ENCODE measurements at regions not wholly inside any gene's neighbourhood (a gene's known extent, or its start where the extent isn't known, plus 50 kb on each side); places are given as distances from the start of the nearest gene placed in this dataset.

- Histone ChIP-seq H3K36me3 (ENCODE audit: control insufficient read depth, insufficient read depth, low read length) (no peaks in the 10 kb centered on the region), H3K27me3 (replicated peaks; ENCODE audit: control insufficient read depth, insufficient read depth, low read length) (no peaks in the 10 kb centered on the region), H3K4me1 (no peaks in the 10 kb centered on the region), H3K9me3 (no peaks in the 10 kb centered on the region), H3K4me3 (ENCODE audit: low read depth, low read length) (no peak overlapping the region)
- no peak for DNase-seq
- BruUV-seq (replicated peaks): no TSS peak
- H3K36me3 Mint-ChIP-seq (ENCODE audit: insufficient read depth, unreplicated experiment): no peaks in the 10 kb centered on the region
- no peak for TF ChIP-seq CTCF (IDR thresholded peaks at IDR 0.05; ENCODE audit: insufficient read depth in 1 of 2, low read depth in 1 of 2, low read length in 1 of 2, severe bottlenecking in 1 of 2, unreplicated experiment in 1 of 2)
- intact Hi-C loops (cut with micrococcal nuclease; ENCODE audit: unreplicated experiment): no loop called here
- H3K4me3 Mint-ChIP-seq (ENCODE audit: unreplicated experiment): no peak overlapping the region
- no peaks in the 10 kb centered on the region for H3K9me3 Mint-ChIP-seq (ENCODE audit: unreplicated experiment)
- CTCF ChIA-PET: no interaction called here
- H3K27me3 Mint-ChIP-seq (ENCODE audit: insufficient read depth, unreplicated experiment): no peaks in the 10 kb centered on the region
- POLR2A ChIA-PET: no interaction called here
- H3K27ac Mint-ChIP-seq (ENCODE audit: unreplicated experiment): no peak overlapping the region
- H3K4me1 Mint-ChIP-seq (ENCODE audit: low read depth, unreplicated experiment): no peaks in the 10 kb centered on the region
Measured at GRCh38 chr2:103002954-103003353, 241.1 kb downstream of the TMEM182 start.

- no peaks in the 10 kb centered on the region for H3K9me3 Mint-ChIP-seq (ENCODE audit: unreplicated experiment)
- intact Hi-C loops (cut with micrococcal nuclease; ENCODE audit: unreplicated experiment): no loop called here
- no peak overlapping the region for H3K4me3 ChIP-seq (ENCODE audit: low read depth, low read length)
- H3K36me3 ChIP-seq (ENCODE audit: control insufficient read depth, insufficient read depth, low read length): no peaks in the 10 kb centered on the region
- DNase-seq: no peak
- TF ChIP-seq CTCF (IDR thresholded peaks at IDR 0.05; ENCODE audit: insufficient read depth in 1 of 2, low read depth in 1 of 2, low read length in 1 of 2, severe bottlenecking in 1 of 2, unreplicated experiment in 1 of 2): no peak
- CTCF ChIA-PET: no interaction called here
- H3K27me3 Mint-ChIP-seq (ENCODE audit: insufficient read depth, unreplicated experiment): no peaks in the 10 kb centered on the region
- no peaks in the 10 kb centered on the region for H3K27me3 ChIP-seq (replicated peaks; ENCODE audit: control insufficient read depth, insufficient read depth, low read length)
- no peak overlapping the region for H3K4me3 Mint-ChIP-seq (ENCODE audit: unreplicated experiment)
- BruUV-seq (replicated peaks): no TSS peak
- no peak overlapping the region for H3K27ac Mint-ChIP-seq (ENCODE audit: unreplicated experiment)
- no peaks in the 10 kb centered on the region for H3K36me3 Mint-ChIP-seq (ENCODE audit: insufficient read depth, unreplicated experiment)
- H3K4me1 ChIP-seq: no peaks in the 10 kb centered on the region
- no peaks in the 10 kb centered on the region for H3K4me1 Mint-ChIP-seq (ENCODE audit: low read depth, unreplicated experiment)
- H3K9me3 ChIP-seq: no peaks in the 10 kb centered on the region
- POLR2A ChIA-PET: no interaction called here
Measured at GRCh38 chr2:103003750-103004260, 242.0 kb downstream of the TMEM182 start.

- Mint-ChIP-seq H3K9me3 (ENCODE audit: unreplicated experiment) (no peaks in the 10 kb centered on the region), H3K27ac (ENCODE audit: unreplicated experiment) (no peak overlapping the region), H3K4me1 (ENCODE audit: low read depth, unreplicated experiment) (no peaks in the 10 kb centered on the region), H3K36me3 (ENCODE audit: insufficient read depth, unreplicated experiment) (no peaks in the 10 kb centered on the region), H3K27me3 (ENCODE audit: insufficient read depth, unreplicated experiment) (no peaks in the 10 kb centered on the region), H3K4me3 (ENCODE audit: unreplicated experiment) (no peak overlapping the region)
- H3K9me3 ChIP-seq: no peaks in the 10 kb centered on the region
- no peaks in the 10 kb centered on the region for H3K4me1 ChIP-seq
- no TSS peak for BruUV-seq (replicated peaks)
- intact Hi-C loops (cut with micrococcal nuclease; ENCODE audit: unreplicated experiment): no loop called here
- no peaks in the 10 kb centered on the region for H3K36me3 ChIP-seq (ENCODE audit: control insufficient read depth, insufficient read depth, low read length)
- POLR2A ChIA-PET: no interaction called here
- CTCF ChIA-PET: no interaction called here
- H3K4me3 ChIP-seq (ENCODE audit: low read depth, low read length): no peak overlapping the region
- DNase-seq: no peak
- no peaks in the 10 kb centered on the region for H3K27me3 ChIP-seq (replicated peaks; ENCODE audit: control insufficient read depth, insufficient read depth, low read length)
- TF ChIP-seq CTCF (IDR thresholded peaks at IDR 0.05; ENCODE audit: insufficient read depth in 1 of 2, low read depth in 1 of 2, low read length in 1 of 2, severe bottlenecking in 1 of 2, unreplicated experiment in 1 of 2): no peak
Measured at GRCh38 chr2:103004426-103004942, 242.7 kb downstream of the TMEM182 start.
